HepG2 (cell line): ENCODE measurements at regions not wholly inside any gene's neighbourhood (a gene's known extent, or its start where the extent isn't known, plus 50 kb on each side); places are given as distances from the start of the nearest gene placed in this dataset.

Experiments
- ATAC-seq: fragments of 200-7000 bp; cut with Tn5 transposase; 3 replicates; pipeline ENCODE4 v1.9.1; 2020; ENCODE audit warnings: mild to moderate bottlenecking, moderate library complexity
- BruUV-seq: library from RNA; stranded (reverse); fragments of 400-500 nt; replicated peaks from 2 replicates; lab custom pipeline; 2021; lab: Mats Ljungman, UMichigan
- CTCF ChIA-PET: fragments of 300-600 bp; formaldehyde crosslinking; extraction: SDS; loops from one replicate; lab custom pipeline; 2021; ENCODE audit warnings: low total read pairs, inconsistent platforms, low intra/inter-chr PET ratio; lab: Yijun Ruan, JAX
- POLR2A ChIA-PET: fragments of 350-600 bp; sonication (Branson Sonifier 250); formaldehyde crosslinking; loops from one replicate; lab custom pipeline; 2020; ENCODE audit warnings: antibody characterized with exemption, inconsistent platforms; lab: Yijun Ruan, JAX
- DNase-seq: peaks from one replicate; pipeline ENCODE4 v3.0.0-alpha.2; 2015; ENCODE audit warnings: low spot score
- FAIRE-seq: peaks from 3 replicates; lab custom pipeline; 2011; peaks lifted over from hg19 to GRCh38; lab: Jason Lieb, UNC
- H2AFZ ChIP-seq: one replicate; pipeline ENCODE4 v1.6.1; 2011; ENCODE audit warnings: low read length, inconsistent platforms
- H3K27ac ChIP-seq: fragments of 300-600 bp; 3 replicates; pipeline ENCODE4 v1.8.0; 2011; ENCODE audit warnings: mixed run types, mild to moderate bottlenecking, mixed read lengths, low read length, inconsistent platforms; ENCODE audit not compliant: insufficient read depth; ENCODE audit errors: extremely low read length
- H3K27me3 ChIP-seq, 2 experiments: fragments of 200-600 bp in 1 of 2; 2 replicates in 1 of 2; 3 replicates in 1 of 2; pipeline versions ENCODE4 v1.6.0 to v1.8.0; 2011; ENCODE audit warnings: low read length in 2 of 2, mild to moderate bottlenecking in 2 of 2, moderate library complexity in 2 of 2, inconsistent platforms in 1 of 2; ENCODE audit not compliant: insufficient read depth in 2 of 2, control insufficient read depth in 1 of 2
- H3K36me3 ChIP-seq, 2 experiments: fragments of 200-600 bp in 1 of 2; replicated peaks in 1 of 2; 2 replicates in 1 of 2; 3 replicates in 1 of 2; pipeline versions ENCODE4 v1.5.1 to v1.8.0; 2011; ENCODE audit warnings: low read length in 2 of 2, inconsistent platforms in 1 of 2; ENCODE audit not compliant: insufficient read depth in 2 of 2, control insufficient read depth in 1 of 2
- H3K4me1 ChIP-seq: 2 replicates; pipeline ENCODE4 v1.5.1; 2012; ENCODE audit warnings: low read length, inconsistent platforms; ENCODE audit not compliant: insufficient read depth
- H3K4me2 ChIP-seq: 2 replicates; pipeline ENCODE4 v1.6.0; 2011; ENCODE audit warnings: low read depth, low read length, inconsistent platforms
- H3K4me3 ChIP-seq, 3 experiments: fragments of 200-600 bp in 1 of 3; sonication (generic), shearing (Covaris generic) in 1 of 3; replicated peaks in 1 of 3; 2 replicates each; pipeline ENCODE4 v1.5.1; 2011 to 2016; ENCODE audit warnings: low read length in 3 of 3, inconsistent platforms in 2 of 3, low read depth in 2 of 3, mild to moderate bottlenecking in 2 of 3, control low read depth in 1 of 3, mixed read lengths in 1 of 3; ENCODE audit not compliant: insufficient read depth in 1 of 3
- H3K79me2 ChIP-seq: one replicate; pipeline ENCODE4 v1.6.1; 2011; ENCODE audit warnings: low read length, inconsistent platforms; ENCODE audit not compliant: insufficient read depth
- H3K9ac ChIP-seq: 2 replicates; pipeline ENCODE4 v1.6.0; 2011; ENCODE audit warnings: mild to moderate bottlenecking, low read depth, low read length, inconsistent platforms; ENCODE audit not compliant: insufficient read depth
- H3K9me3 ChIP-seq: 2 replicates; pipeline ENCODE4 v1.5.1; 2012; ENCODE audit warnings: mild to moderate bottlenecking, low read length
- H4K20me1 ChIP-seq: 2 replicates; pipeline ENCODE4 v1.6.0; 2011; ENCODE audit warnings: inconsistent platforms, mild to moderate bottlenecking, low read length, moderate library complexity; ENCODE audit not compliant: insufficient read depth
- CSRNP2 ChIP-seq: sonication (generic); formaldehyde crosslinking; conservative IDR thresholded peaks from 2 replicates; pipeline ENCODE4 v1.8.0; 2022; ENCODE audit warnings: low read depth, missing genetic modification reagents
- HES4 ChIP-seq: sonication (generic); formaldehyde crosslinking; IDR thresholded peaks from 2 replicates; pipeline ENCODE4 v1.9.0; 2021; ENCODE audit warnings: mild to moderate bottlenecking, missing genetic modification reagents, borderline replicate concordance
- NR2C2 ChIP-seq: sonication (generic); formaldehyde crosslinking; IDR thresholded peaks from 2 replicates; pipeline ENCODE4 v1.4.0; 2020; ENCODE audit warnings: missing genetic modification reagents, mild to moderate bottlenecking, moderate library complexity, borderline replicate concordance
- RBM39 ChIP-seq: fragments of 200-400 bp; formaldehyde crosslinking; IDR thresholded peaks from one replicate; pipeline ENCODE4 v1.6.1; 2018; ENCODE audit warnings: antibody characterized with exemption, mild to moderate bottlenecking, low read depth, low read length; ENCODE audit not compliant: poor library complexity, severe bottlenecking
- RORA ChIP-seq: sonication (generic); formaldehyde crosslinking; IDR thresholded peaks from 2 replicates; pipeline ENCODE4 v1.5.0; 2020; ENCODE audit warnings: mild to moderate bottlenecking, missing genetic modification reagents, moderate library complexity
- ZMYM2 ChIP-seq: sonication (generic); formaldehyde crosslinking; IDR thresholded peaks from 2 replicates; pipeline ENCODE4 v1.8.0; 2022; ENCODE audit warnings: mild to moderate bottlenecking, missing genetic modification reagents
- ZNF12 ChIP-seq: sonication (generic); formaldehyde crosslinking; IDR thresholded peaks from 2 replicates; pipeline ENCODE4 v1.5.0; 2020; ENCODE audit warnings: missing genetic modification reagents
- ZNF180 ChIP-seq: sonication (generic); formaldehyde crosslinking; IDR thresholded peaks from 2 replicates; pipeline ENCODE4 v1.4.0; 2020; ENCODE audit warnings: low read depth, missing genetic modification reagents, borderline replicate concordance
- ZNF549 ChIP-seq: sonication (generic); formaldehyde crosslinking; IDR thresholded peaks from 2 replicates; pipeline ENCODE4 v1.5.0; 2020; ENCODE audit warnings: missing genetic modification reagents
- ZNF841 ChIP-seq: sonication (generic); formaldehyde crosslinking; IDR thresholded peaks from 2 replicates; pipeline ENCODE4 v1.8.1; 2023; ENCODE audit warnings: missing genetic modification reagents, borderline replicate concordance
- WGBS: methylation state at CpG from one replicate; pipeline ENCODE4 v1.1.6; 2017; ENCODE audit warnings: low lambda C conversion rate; 5-methylcytosine and 5-hydroxymethylcytosine counted together
- in situ Hi-C: cut with HindIII; loops from 2 replicates; pipeline ENCODE4 v1.10.0; 2017; ENCODE audit warnings: low pct_unique_long_range_greater_than_20kb; ENCODE audit not compliant: extremely low pct_ligation_motif_present
- intact Hi-C: fragments of 100-400 bp; cut with micrococcal nuclease; formaldehyde crosslinking; loops from one replicate; pipeline ENCODE4 v1.10.0; 2022; ENCODE audit not compliant: unreplicated experiment
- TF ChIP-seq, protein P1 (sequence below): IDR thresholded peaks from 2 replicates; pipeline ENCODE4 v1.6.1; 2016; ENCODE audit warnings: missing compliant biosample characterization, missing genetic modification reagents, borderline replicate concordance

- no peak for FAIRE-seq
- no peaks in the 10 kb centered on the region for H4K20me1 ChIP-seq
- no TSS peak for BruUV-seq
- 50% methylated on average over 2 of the region's 4 CpGs for WGBS
- no peak overlapping the region for H3K9ac ChIP-seq
- H3K4me3 ChIP-seq: no peak overlapping the region
- in situ Hi-C loops (no loop called here), intact Hi-C loops (no loop called here)
- no peaks in the 10 kb centered on the region for H3K9me3 ChIP-seq
- no peak for DNase-seq
- H3K27ac ChIP-seq: no peak overlapping the region
- ChIA-PET CTCF (no interaction called here), POLR2A (no interaction called here)
- no peak for ATAC-seq
- TF ChIP-seq ZMYM2 (CRISPR knock-in tag) (no peak), ZNF12 (CRISPR knock-in tag) (no peak), ZNF549 (CRISPR knock-in tag) (no peak), RORA (CRISPR knock-in tag) (no peak), NR2C2 (CRISPR knock-in tag) (no peak), ZNF180 (CRISPR knock-in tag) (no peak), CSRNP2 (CRISPR knock-in tag) (no peak), RBM39 (no peak), HES4 (CRISPR knock-in tag) (no peak), ZNF841 (no peak)
- TF ChIP-seq, protein P1, sequence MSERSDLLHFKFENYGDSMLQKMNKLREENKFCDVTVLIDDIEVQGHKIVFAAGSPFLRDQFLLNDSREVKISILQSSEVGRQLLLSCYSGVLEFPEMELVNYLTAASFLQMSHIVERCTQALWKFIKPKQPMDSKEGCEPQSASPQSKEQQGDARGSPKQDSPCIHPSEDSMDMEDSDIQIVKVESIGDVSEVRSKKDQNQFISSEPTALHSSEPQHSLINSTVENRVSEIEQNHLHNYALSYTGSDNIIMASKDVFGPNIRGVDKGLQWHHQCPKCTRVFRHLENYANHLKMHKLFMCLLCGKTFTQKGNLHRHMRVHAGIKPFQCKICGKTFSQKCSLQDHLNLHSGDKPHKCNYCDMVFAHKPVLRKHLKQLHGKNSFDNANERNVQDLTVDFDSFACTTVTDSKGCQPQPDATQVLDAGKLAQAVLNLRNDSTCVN: no peak
- H3K4me1 ChIP-seq: no peaks in the 10 kb centered on the region
- no peak overlapping the region for H3K4me2 ChIP-seq
- no peaks in the 10 kb centered on the region for H3K79me2 ChIP-seq
- no peaks in the 10 kb centered on the region for H3K27me3 ChIP-seq
- no peak overlapping the region for H2AFZ ChIP-seq
- no peaks in the 10 kb centered on the region for H3K36me3 ChIP-seq
These were observed 264.0 kb upstream of the CT83 start for GRCh38 chrX:116726806-116727205.
